HG03139 (cell line): ENCODE measurements at regions not wholly inside any gene's neighbourhood (a gene's known extent, or its start where the extent isn't known, plus 50 kb on each side); places are given as distances from the start of the nearest gene placed in this dataset.
"Not testable (repeated sequence)": the region's sequence is repeated elsewhere in the genome, so short reads cannot be mapped to it uniquely, and the experiment has no call there.

Experiments used
- ATAC-seq: cut with Tn5 transposase; IDR thresholded peaks from one replicate; pipeline ENCODE4 v1.9.1; 2021; ENCODE audit not compliant: unreplicated experiment

- ATAC-seq, result no peak
These were observed 84.0 kb upstream of the USP25 start for GRCh38 chr21:15645830-15646229.

GRCh38 chr21:15650735-15651134 lies 79.0 kb upstream of the USP25 start:
- no peak for ATAC-seq

- no peak for ATAC-seq
These were observed 78.6 kb upstream of the USP25 start for GRCh38 chr21:15651172-15651571.

- no peak for ATAC-seq
These were observed 76.1 kb upstream of the USP25 start for GRCh38 chr21:15653710-15654109.

- ATAC-seq, result no peak
These were observed 75.6 kb upstream of the USP25 start for GRCh38 chr21:15654171-15654570.

- no peak for ATAC-seq
These were observed 69.9 kb upstream of the USP25 start for GRCh38 chr21:15659753-15660422.

GRCh38 chr21:15660423-15660804 lies 69.4 kb upstream of the USP25 start:
- no peak for ATAC-seq

- no peak for ATAC-seq
These were observed 62.8 kb upstream of the USP25 start for GRCh38 chr21:15667010-15667409.

GRCh38 chr21:15667819-15668218 lies 62.0 kb upstream of the USP25 start:
- no peak for ATAC-seq

- no peak for ATAC-seq
These were observed 60.5 kb upstream of the USP25 start for GRCh38 chr21:15669247-15669646.

- no peak for ATAC-seq
These were observed 58.6 kb upstream of the USP25 start for GRCh38 chr21:15671188-15671587.

GRCh38 chr21:15672578-15672977 lies 57.2 kb upstream of the USP25 start:
- not testable (repeated sequence) for ATAC-seq

- ATAC-seq, result no peak
These were observed 52.8 kb upstream of the USP25 start for GRCh38 chr21:15676935-15677334.

- no peak for ATAC-seq
These were observed 50.2 kb upstream of the USP25 start for GRCh38 chr21:15679630-15680029.
